ENCODE measurements at regions not wholly inside any gene's neighbourhood (a gene's known extent, or its start where the extent isn't known, plus 50 kb on each side); places are given as distances from the start of the nearest gene placed in this dataset.

- DNase-seq (no peak), ATAC-seq (no peak)
- Histone ChIP-seq H3K9me3 (no peaks in the 10 kb centered on the region), H3K36me3 (no peaks in the 10 kb centered on the region), H3K4me3 (no peak overlapping the region), H3K27ac (no peak overlapping the region), H3K27me3 (ENCODE audit: low read depth) (no peaks in the 10 kb centered on the region), H3K4me1 (no peaks in the 10 kb centered on the region)
- TF ChIP-seq, protein P1, sequence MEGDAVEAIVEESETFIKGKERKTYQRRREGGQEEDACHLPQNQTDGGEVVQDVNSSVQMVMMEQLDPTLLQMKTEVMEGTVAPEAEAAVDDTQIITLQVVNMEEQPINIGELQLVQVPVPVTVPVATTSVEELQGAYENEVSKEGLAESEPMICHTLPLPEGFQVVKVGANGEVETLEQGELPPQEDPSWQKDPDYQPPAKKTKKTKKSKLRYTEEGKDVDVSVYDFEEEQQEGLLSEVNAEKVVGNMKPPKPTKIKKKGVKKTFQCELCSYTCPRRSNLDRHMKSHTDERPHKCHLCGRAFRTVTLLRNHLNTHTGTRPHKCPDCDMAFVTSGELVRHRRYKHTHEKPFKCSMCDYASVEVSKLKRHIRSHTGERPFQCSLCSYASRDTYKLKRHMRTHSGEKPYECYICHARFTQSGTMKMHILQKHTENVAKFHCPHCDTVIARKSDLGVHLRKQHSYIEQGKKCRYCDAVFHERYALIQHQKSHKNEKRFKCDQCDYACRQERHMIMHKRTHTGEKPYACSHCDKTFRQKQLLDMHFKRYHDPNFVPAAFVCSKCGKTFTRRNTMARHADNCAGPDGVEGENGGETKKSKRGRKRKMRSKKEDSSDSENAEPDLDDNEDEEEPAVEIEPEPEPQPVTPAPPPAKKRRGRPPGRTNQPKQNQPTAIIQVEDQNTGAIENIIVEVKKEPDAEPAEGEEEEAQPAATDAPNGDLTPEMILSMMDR (IDR thresholded peaks at IDR 0.05) = no peak
- intact Hi-C loops (cut with DNase I) = no loop called here
These were observed 462.3 kb upstream of the MEX3C start for GRCh38 chr18:51659781-51660180.

DNA sequence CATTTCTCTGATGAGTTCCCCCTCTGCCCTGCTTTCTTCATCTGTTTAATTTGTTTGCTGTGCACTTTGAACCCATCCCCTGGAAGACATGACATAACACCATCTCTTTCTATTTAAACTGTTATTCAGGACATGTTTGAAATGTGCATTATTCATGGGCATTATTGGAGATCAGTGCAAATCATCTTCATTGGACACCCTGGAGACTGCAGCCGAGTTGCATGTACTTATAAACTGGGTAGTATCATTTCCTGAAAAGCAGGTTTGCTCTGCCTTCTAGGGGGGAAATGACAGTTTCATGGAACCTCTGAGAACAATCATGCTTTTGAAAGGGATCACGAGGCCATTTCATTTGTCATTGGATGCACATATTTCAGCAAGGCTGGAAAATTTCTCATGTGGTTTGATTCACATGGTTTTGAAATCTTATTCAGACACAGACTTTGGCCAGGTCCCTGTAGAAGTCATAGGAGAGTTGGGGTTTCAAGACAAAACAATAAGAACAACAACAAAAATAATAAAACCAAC is 462.8 kb upstream of the MEX3C start:
- no peak overlapping the region for H3K27ac ChIP-seq
- no peaks in the 10 kb centered on the region for H3K36me3 ChIP-seq
- H3K4me1 ChIP-seq = no peaks in the 10 kb centered on the region
- no peak for ATAC-seq
- intact Hi-C loops (cut with DNase I) = no loop called here
- no peak for DNase-seq
- TF ChIP-seq, protein P1 (IDR thresholded peaks at IDR 0.05) = no peak
- no peaks in the 10 kb centered on the region for H3K9me3 ChIP-seq
- H3K4me3 ChIP-seq = no peak overlapping the region
- H3K27me3 ChIP-seq (ENCODE audit: low read depth) = no peaks in the 10 kb centered on the region

- H3K27ac ChIP-seq = no peak overlapping the region
- no peaks in the 10 kb centered on the region for H3K4me1 ChIP-seq
- intact Hi-C loops (cut with DNase I) = no loop called here
- H3K4me3 ChIP-seq = no peak overlapping the region
- DNase-seq = no peak
- TF ChIP-seq, protein P1 (IDR thresholded peaks at IDR 0.05) = no peak
- no peak for ATAC-seq
- H3K27me3 ChIP-seq (ENCODE audit: low read depth) = no peaks in the 10 kb centered on the region
- no peaks in the 10 kb centered on the region for H3K9me3 ChIP-seq
- H3K36me3 ChIP-seq = no peaks in the 10 kb centered on the region
These were observed 466.8 kb upstream of the MEX3C start for GRCh38 chr18:51664236-51664635.

- DNase-seq (no peak), ATAC-seq (no peak)
- H3K36me3 ChIP-seq = no peaks in the 10 kb centered on the region
- H3K27ac ChIP-seq = no peak overlapping the region
- H3K4me1 ChIP-seq = no peaks in the 10 kb centered on the region
- no peaks in the 10 kb centered on the region for H3K27me3 ChIP-seq (ENCODE audit: low read depth)
- no peaks in the 10 kb centered on the region for H3K9me3 ChIP-seq
- no peak overlapping the region for H3K4me3 ChIP-seq
- TF ChIP-seq, protein P1 (IDR thresholded peaks at IDR 0.05) = no peak
- intact Hi-C loops (cut with DNase I) = no loop called here
These were observed 469.3 kb upstream of the MEX3C start for GRCh38 chr18:51666763-51667191.

- Histone ChIP-seq H3K9me3 (no peaks in the 10 kb centered on the region), H3K36me3 (no peaks in the 10 kb centered on the region), H3K27ac (no peak overlapping the region), H3K4me3 (no peak overlapping the region), H3K4me1 (no peaks in the 10 kb centered on the region), H3K27me3 (ENCODE audit: low read depth) (no peaks in the 10 kb centered on the region)
- TF ChIP-seq, protein P1 (IDR thresholded peaks at IDR 0.05) = peak; percentile 74
- ATAC-seq (peak; percentile 50 to 65), DNase-seq (peak; percentile 58)
- intact Hi-C loops (cut with DNase I) = no loop called here
These were observed 470.6 kb upstream of the MEX3C start for GRCh38 chr18:51668101-51668500.

GRCh38 chr18:51668607-51669006 is 471.1 kb upstream of the MEX3C start:
- no peak for ATAC-seq
- Histone ChIP-seq H3K9me3 (no peaks in the 10 kb centered on the region), H3K36me3 (no peaks in the 10 kb centered on the region), H3K4me1 (no peaks in the 10 kb centered on the region), H3K27ac (no peak overlapping the region), H3K4me3 (no peak overlapping the region), H3K27me3 (ENCODE audit: low read depth) (no peaks in the 10 kb centered on the region)
- intact Hi-C loops (cut with DNase I) = no loop called here
- DNase-seq = no peak
- TF ChIP-seq, protein P1 (IDR thresholded peaks at IDR 0.05) = no peak

Data from lower lobe of right lung (tissue), 2 donors.